Activated T-helper 2 cell treated with anti-CD3 and anti-CD28 coated beads, Interferon-gamma antibody, Interleukin-2, Interleukin-4, amounts not matched to agents 10 μg/mL and 5 μg/mL and 100 μg/mL, durations not matched to agents 14 hours and 24 hours and 36 hours (primary cell): ENCODE measurements at regions not wholly inside any gene's neighbourhood (a gene's known extent, or its start where the extent isn't known, plus 50 kb on each side); places are given as distances from the start of the nearest gene placed in this dataset.
"Not testable (repeated sequence)": the region's sequence is repeated elsewhere in the genome, so short reads cannot be mapped to it uniquely, and the experiment has no call there.

Experiments used
- DNase-seq: peaks from one replicate; pipeline ENCODE4 v3.0.0; 2021; ENCODE audit warnings: low spot score
- H3K27ac Mint-ChIP-seq: one replicate; pipeline ENCODE4 v1.8.0; 2021; ENCODE audit warnings: mixed read lengths
- H3K27me3 Mint-ChIP-seq: one replicate; pipeline ENCODE4 v1.8.0; 2021; ENCODE audit warnings: low read depth, mixed read lengths
- H3K36me3 Mint-ChIP-seq: one replicate; pipeline ENCODE4 v1.8.0; 2021; ENCODE audit warnings: low read depth, mixed read lengths
- H3K4me1 Mint-ChIP-seq: one replicate; pipeline ENCODE4 v1.8.0; 2021; ENCODE audit warnings: low read depth, mixed read lengths
- H3K4me3 Mint-ChIP-seq: one replicate; pipeline ENCODE4 v1.8.0; 2021; ENCODE audit warnings: low read depth, mild to moderate bottlenecking, moderate library complexity, mixed read lengths
- H3K9me3 Mint-ChIP-seq: one replicate; pipeline ENCODE4 v1.8.0; 2021; ENCODE audit warnings: mixed read lengths
- intact Hi-C: fragments of 100-400 bp; cut with micrococcal nuclease; formaldehyde crosslinking; loops from one replicate; pipeline ENCODE4 v1.15.1; 2023

DNA sequence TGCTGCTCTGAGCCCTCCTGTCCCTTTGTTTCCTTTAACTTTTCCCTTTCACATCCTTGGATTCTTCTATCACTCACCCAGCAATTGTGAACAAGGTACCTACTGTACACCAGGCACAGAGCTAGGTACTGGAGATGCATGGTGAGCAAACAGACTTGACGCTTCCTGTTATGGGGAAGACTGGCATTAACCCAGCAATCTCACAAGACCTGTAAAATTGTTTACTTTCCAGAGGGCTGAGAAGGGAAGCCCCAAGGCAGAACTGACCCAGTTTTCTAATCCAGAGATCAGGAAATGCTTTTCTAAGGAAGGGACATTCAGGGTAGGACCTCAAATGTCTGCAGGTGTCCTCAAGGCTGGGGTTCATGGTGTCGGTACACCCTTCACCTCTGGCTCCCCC is 171.6 kb upstream of the KAZN start:
- Mint-ChIP-seq H3K4me1 (no peaks in the 10 kb centered on the region), H3K27me3 (no peaks in the 10 kb centered on the region), H3K4me3 (no peak overlapping the region), H3K27ac (no peak overlapping the region), H3K36me3 (no peaks in the 10 kb centered on the region), H3K9me3 (no peaks in the 10 kb centered on the region)
- no peak for DNase-seq
- intact Hi-C loops = no loop called here

DNA sequence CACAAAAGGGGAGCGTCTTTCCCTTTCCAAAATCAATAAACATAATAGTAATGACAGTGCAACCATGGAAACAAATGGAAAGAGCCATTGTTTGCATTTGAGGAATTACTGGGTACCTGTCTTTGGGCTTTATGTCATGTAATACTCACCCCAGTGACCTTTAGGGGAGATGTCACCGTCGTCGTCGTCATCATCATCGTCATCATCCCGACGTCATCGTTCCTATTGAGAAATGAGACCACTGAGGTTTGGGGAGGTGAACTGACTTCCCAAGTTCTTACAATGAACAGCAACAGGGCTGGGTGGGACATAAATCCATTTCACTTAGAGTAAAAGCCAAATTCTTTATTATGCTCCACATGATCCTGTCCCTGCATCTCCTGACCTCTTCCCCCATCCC is 168.9 kb upstream of the KAZN start:
- H3K4me3 Mint-ChIP-seq = no peak overlapping the region
- no peaks in the 10 kb centered on the region for H3K27me3 Mint-ChIP-seq
- no peaks in the 10 kb centered on the region for H3K9me3 Mint-ChIP-seq
- no peaks in the 10 kb centered on the region for H3K36me3 Mint-ChIP-seq
- H3K4me1 Mint-ChIP-seq = no peaks in the 10 kb centered on the region
- DNase-seq = no peak
- intact Hi-C loops = no loop called here
- H3K27ac Mint-ChIP-seq = no peak overlapping the region

GRCh38 chr1:14432728-14433127 is 165.8 kb upstream of the KAZN start:
- intact Hi-C loops, H3K36me3 Mint-ChIP-seq, H3K4me3 Mint-ChIP-seq, DNase-seq, H3K27ac Mint-ChIP-seq, H3K4me1 Mint-ChIP-seq, H3K9me3 Mint-ChIP-seq, H3K27me3 Mint-ChIP-seq: not testable (repeated sequence)

GRCh38 chr1:14435368-14436023 is 163.0 kb upstream of the KAZN start:
- H3K4me1 Mint-ChIP-seq = no peaks in the 10 kb centered on the region
- no peaks in the 10 kb centered on the region for H3K36me3 Mint-ChIP-seq
- no peak overlapping the region for H3K4me3 Mint-ChIP-seq
- no peaks in the 10 kb centered on the region for H3K9me3 Mint-ChIP-seq
- no peak for DNase-seq
- intact Hi-C loops = no loop called here
- H3K27ac Mint-ChIP-seq = no peak overlapping the region
- no peaks in the 10 kb centered on the region for H3K27me3 Mint-ChIP-seq

GRCh38 chr1:14437417-14437918 is 161.0 kb upstream of the KAZN start:
- intact Hi-C loops = no loop called here
- no peaks in the 10 kb centered on the region for H3K36me3 Mint-ChIP-seq
- H3K9me3 Mint-ChIP-seq = no peaks in the 10 kb centered on the region
- H3K27me3 Mint-ChIP-seq = no peaks in the 10 kb centered on the region
- no peak overlapping the region for H3K27ac Mint-ChIP-seq
- H3K4me3 Mint-ChIP-seq = no peak overlapping the region
- no peaks in the 10 kb centered on the region for H3K4me1 Mint-ChIP-seq
- DNase-seq = no peak

DNA sequence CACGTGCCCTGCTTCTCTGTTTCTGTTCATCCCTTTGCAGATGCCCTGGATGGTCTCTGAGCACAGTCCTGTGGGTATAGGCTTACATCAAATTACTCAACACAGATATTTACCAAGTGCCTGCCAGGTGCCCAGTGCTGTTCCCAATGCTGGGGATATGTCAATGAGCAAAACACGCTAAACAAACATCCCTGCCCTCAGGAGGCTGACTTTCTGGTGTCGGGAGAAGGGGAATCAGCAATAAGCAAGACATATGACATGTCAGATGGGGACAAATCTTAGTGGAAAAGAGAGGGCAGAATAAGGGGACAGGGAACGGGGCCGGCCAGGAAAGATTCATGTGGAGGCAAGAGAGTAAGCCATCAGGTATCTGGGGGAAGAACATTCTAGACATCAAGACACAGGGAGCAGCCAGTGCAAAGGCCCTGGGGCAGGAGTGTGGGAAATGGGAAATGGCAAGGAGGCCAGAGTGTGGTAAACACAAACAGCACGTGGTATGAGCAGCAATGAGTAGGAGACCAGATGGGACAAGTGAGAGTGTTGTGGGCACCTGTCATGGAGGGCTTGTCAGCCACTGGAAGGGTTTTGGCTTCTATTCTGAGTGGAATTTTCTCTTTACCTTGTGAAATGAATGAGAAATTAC is 160.2 kb upstream of the KAZN start:
- H3K9me3 Mint-ChIP-seq = no peaks in the 10 kb centered on the region

DNA sequence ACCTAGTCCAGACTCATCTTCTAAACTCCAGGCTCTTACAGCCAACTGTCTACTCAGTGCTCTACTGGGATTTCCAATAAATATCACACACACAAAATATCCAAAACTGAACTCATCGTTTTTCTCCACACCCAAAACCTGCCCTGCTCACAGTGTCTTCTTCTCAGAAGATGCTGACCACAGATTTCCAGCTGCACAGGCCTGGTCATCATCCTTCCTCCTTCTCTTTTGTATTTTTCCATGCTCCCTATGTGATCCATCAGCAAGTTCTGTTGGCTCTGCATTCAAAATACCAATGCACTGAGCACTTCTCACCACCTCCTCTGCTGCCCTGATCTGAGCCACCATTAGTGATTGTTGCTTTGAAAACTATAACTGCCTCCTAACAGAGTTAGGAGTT is 159.5 kb upstream of the KAZN start:
- Mint-ChIP-seq H3K36me3 (no peaks in the 10 kb centered on the region), H3K4me3 (no peak overlapping the region), H3K4me1 (no peaks in the 10 kb centered on the region), H3K27me3 (no peaks in the 10 kb centered on the region), H3K27ac (no peak overlapping the region), H3K9me3 (no peaks in the 10 kb centered on the region)
- intact Hi-C loops = no loop called here
- DNase-seq = no peak

More for the DNA sequence above, 160.2 kb upstream of the KAZN start:
- Mint-ChIP-seq H3K27me3 (no peaks in the 10 kb centered on the region), H3K36me3 (no peaks in the 10 kb centered on the region), H3K4me3 (no peak overlapping the region), H3K27ac (no peak overlapping the region), H3K4me1 (no peaks in the 10 kb centered on the region)
- intact Hi-C loops = no loop called here
- DNase-seq = no peak

GRCh38 chr1:14440166-14440565 is 158.3 kb upstream of the KAZN start:
- DNase-seq = no peak
- intact Hi-C loops = no loop called here
- H3K27me3 Mint-ChIP-seq = no peaks in the 10 kb centered on the region
- no peaks in the 10 kb centered on the region for H3K9me3 Mint-ChIP-seq
- no peak overlapping the region for H3K27ac Mint-ChIP-seq
- H3K4me3 Mint-ChIP-seq = no peak overlapping the region
- no peaks in the 10 kb centered on the region for H3K4me1 Mint-ChIP-seq
- H3K36me3 Mint-ChIP-seq = no peaks in the 10 kb centered on the region

GRCh38 chr1:14440731-14441130 is 157.8 kb upstream of the KAZN start:
- no peak for DNase-seq
- intact Hi-C loops = no loop called here
- Mint-ChIP-seq H3K27ac (no peak overlapping the region), H3K4me1 (no peaks in the 10 kb centered on the region), H3K9me3 (no peaks in the 10 kb centered on the region), H3K27me3 (no peaks in the 10 kb centered on the region), H3K4me3 (no peak overlapping the region), H3K36me3 (no peaks in the 10 kb centered on the region)

GRCh38 chr1:14441302-14441741 is 157.2 kb upstream of the KAZN start:
- Mint-ChIP-seq H3K27me3 (no peaks in the 10 kb centered on the region), H3K27ac (no peak overlapping the region), H3K4me3 (no peak overlapping the region), H3K9me3 (no peaks in the 10 kb centered on the region), H3K4me1 (no peaks in the 10 kb centered on the region), H3K36me3 (no peaks in the 10 kb centered on the region)
- DNase-seq = no peak
- intact Hi-C loops = no loop called here

DNA sequence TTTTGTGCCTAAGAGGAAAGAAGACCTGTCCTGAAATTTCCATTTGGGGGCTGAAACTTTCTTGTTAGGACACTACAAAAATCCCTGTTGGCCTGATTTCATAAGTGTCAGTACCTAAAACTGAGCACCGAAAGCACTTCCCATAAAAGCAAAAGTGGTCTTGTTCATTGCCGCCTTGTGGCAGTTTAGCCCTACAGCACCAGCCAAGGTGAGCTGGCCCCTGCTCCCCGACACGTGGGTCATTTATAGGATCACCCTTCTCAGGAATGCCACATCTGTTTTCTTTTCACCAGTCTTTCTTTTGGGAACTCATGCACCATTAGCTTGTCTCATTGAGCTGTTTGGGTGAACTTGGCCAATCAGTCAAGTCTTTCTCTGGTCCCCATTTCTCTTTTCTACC is 155.8 kb upstream of the KAZN start:
- Mint-ChIP-seq H3K9me3 (no peaks in the 10 kb centered on the region), H3K27ac (no peak overlapping the region), H3K36me3 (no peaks in the 10 kb centered on the region), H3K27me3 (no peaks in the 10 kb centered on the region), H3K4me3 (no peak overlapping the region), H3K4me1 (no peaks in the 10 kb centered on the region)
- intact Hi-C loops = no loop called here
- no peak for DNase-seq

DNA sequence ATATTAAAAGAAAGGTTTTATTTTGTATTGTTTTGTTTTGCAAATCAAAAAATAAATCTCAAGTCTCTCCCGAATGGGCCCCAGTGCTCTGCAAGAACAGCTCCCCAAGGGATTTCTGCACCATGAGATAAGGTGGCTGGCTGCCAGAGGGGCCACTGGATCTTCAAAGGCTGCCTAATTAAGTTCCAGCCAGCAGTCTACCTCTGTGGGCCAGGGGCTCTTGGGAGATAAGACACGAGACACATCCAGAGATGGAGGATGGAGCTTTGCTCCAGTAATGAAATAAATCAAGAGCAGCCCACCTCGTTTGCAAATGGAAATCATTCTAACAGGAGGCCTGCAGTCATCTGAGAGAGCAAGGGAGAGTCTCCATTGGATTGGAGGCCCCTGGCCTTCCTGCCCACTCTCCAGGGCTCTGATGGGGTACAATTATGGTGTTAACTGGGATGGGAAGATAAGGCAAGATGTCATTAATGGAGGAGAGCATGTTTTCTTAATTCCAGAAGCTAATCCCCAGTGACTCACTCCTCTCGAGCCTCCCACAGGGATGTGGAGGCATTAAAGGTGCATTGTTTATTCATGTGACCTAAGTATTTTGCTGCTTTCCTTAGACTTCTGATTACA is 155.2 kb upstream of the KAZN start:
- H3K4me1 Mint-ChIP-seq = no peaks in the 10 kb centered on the region
- no peaks in the 10 kb centered on the region for H3K36me3 Mint-ChIP-seq
- no peaks in the 10 kb centered on the region for H3K9me3 Mint-ChIP-seq
- no peak overlapping the region for H3K27ac Mint-ChIP-seq
- H3K4me3 Mint-ChIP-seq = no peak overlapping the region
- DNase-seq = no peak
- no peaks in the 10 kb centered on the region for H3K27me3 Mint-ChIP-seq
- intact Hi-C loops = no loop called here

DNA sequence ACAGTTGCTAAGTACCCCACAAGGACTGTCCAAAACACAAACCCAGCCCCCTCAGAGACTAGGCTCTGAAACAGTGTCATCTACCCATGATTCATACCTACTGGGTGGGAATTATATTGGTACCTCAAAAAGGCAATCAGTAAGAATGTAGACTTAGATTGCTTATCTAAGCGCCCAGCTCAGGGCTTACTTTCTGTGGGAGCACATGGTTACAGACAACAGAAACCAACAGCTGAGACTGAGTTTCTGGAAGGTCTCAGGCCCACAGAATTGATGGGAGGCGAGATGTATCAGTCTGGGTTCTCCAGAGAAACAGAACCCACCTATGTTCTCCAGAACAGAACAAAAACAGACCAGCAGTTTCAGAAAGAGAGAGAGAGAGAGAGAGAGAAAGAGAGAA is 147.3 kb upstream of the KAZN start:
- no peak overlapping the region for H3K4me3 Mint-ChIP-seq
- no peak for DNase-seq
- no peaks in the 10 kb centered on the region for H3K9me3 Mint-ChIP-seq
- H3K36me3 Mint-ChIP-seq = no peaks in the 10 kb centered on the region
- no peaks in the 10 kb centered on the region for H3K27me3 Mint-ChIP-seq
- H3K4me1 Mint-ChIP-seq = no peaks in the 10 kb centered on the region
- intact Hi-C loops = no loop called here
- no peak overlapping the region for H3K27ac Mint-ChIP-seq
